ENCODE measurements at regions not wholly inside any gene's neighbourhood (a gene's known extent, or its start where the extent isn't known, plus 50 kb on each side); places are given as distances from the start of the nearest gene placed in this dataset.
A peak's percentile ranks its signal among the peaks of the same experiment; 100 is the strongest.

GRCh38 chr6:28734443-28734959 lies 189.3 kb downstream of the TRIM27 start:
- ChIA-PET POLR2A (no interaction called here), CTCF (interaction anchor here (1.6 to 1.7 kb wide), 2 partner anchors 46 to 103 kb away, joined by 3 to 4 read pairs; no protein-coding TSS in a partner anchor)
- no peak for ATAC-seq
- H3K4me1 Mint-ChIP-seq (ENCODE audit: low read depth), result peaks cover 18% of the 10 kb centered on the region
- H3K36me3 Mint-ChIP-seq (ENCODE audit: low read depth), result peaks cover 17% of the 10 kb centered on the region
- DNase-seq, result no peak
- H3K27ac Mint-ChIP-seq, result no peak overlapping the region
- no peak overlapping the region for H3K4me3 Mint-ChIP-seq
- peaks cover 80% of the 10 kb centered on the region for H3K27me3 Mint-ChIP-seq (ENCODE audit: low read depth)
- H3K9me3 Mint-ChIP-seq (ENCODE audit: insufficient read depth), result peaks cover 27% of the 10 kb centered on the region

- Mint-ChIP-seq H3K36me3 (ENCODE audit: low read depth) (peaks cover 14% of the 10 kb centered on the region), H3K4me3 (no peak overlapping the region), H3K27me3 (ENCODE audit: low read depth) (peaks cover 68% of the 10 kb centered on the region), H3K4me1 (ENCODE audit: low read depth) (peaks cover 13% of the 10 kb centered on the region), H3K27ac (no peak overlapping the region), H3K9me3 (ENCODE audit: insufficient read depth) (peaks cover 21% of the 10 kb centered on the region)
- ChIA-PET POLR2A (no interaction called here), CTCF (interaction anchor here (1.7 kb wide), 1 partner anchor 102 kb away, joined by 4 read pairs; no protein-coding TSS in a partner anchor)
- ATAC-seq (no peak), DNase-seq (no peak)
Measured at GRCh38 chr6:28736121-28736520, 187.7 kb downstream of the TRIM27 start.

- Mint-ChIP-seq H3K4me1 (ENCODE audit: low read depth) (peaks cover 13% of the 10 kb centered on the region), H3K27me3 (ENCODE audit: low read depth) (peaks cover 62% of the 10 kb centered on the region), H3K4me3 (peak overlapping the region; percentile 20), H3K27ac (no peak overlapping the region), H3K9me3 (ENCODE audit: insufficient read depth) (peaks cover 21% of the 10 kb centered on the region), H3K36me3 (ENCODE audit: low read depth) (peaks cover 11% of the 10 kb centered on the region)
- ATAC-seq, result no peak
- CTCF ChIA-PET, result no interaction called here
- POLR2A ChIA-PET, result no interaction called here
- DNase-seq, result no peak
Measured at GRCh38 chr6:28737750-28738395, 185.9 kb downstream of the TRIM27 start.

GRCh38 chr6:28738396-28738765 lies 185.4 kb downstream of the TRIM27 start:
- no peak for DNase-seq
- peaks cover 13% of the 10 kb centered on the region for H3K4me1 Mint-ChIP-seq (ENCODE audit: low read depth)
- CTCF ChIA-PET, result no interaction called here
- no peak for ATAC-seq
- H3K9me3 Mint-ChIP-seq (ENCODE audit: insufficient read depth), result peaks cover 21% of the 10 kb centered on the region
- H3K27me3 Mint-ChIP-seq (ENCODE audit: low read depth), result peaks cover 63% of the 10 kb centered on the region
- peaks cover 11% of the 10 kb centered on the region for H3K36me3 Mint-ChIP-seq (ENCODE audit: low read depth)
- H3K4me3 Mint-ChIP-seq, result peak overlapping the region; percentile 29
- peak overlapping the region; percentile 47 for H3K27ac Mint-ChIP-seq
- POLR2A ChIA-PET, result no interaction called here

GRCh38 chr6:28741363-28741762 lies 182.4 kb downstream of the TRIM27 start:
- H3K9me3 Mint-ChIP-seq (ENCODE audit: insufficient read depth), result peaks cover 12% of the 10 kb centered on the region
- no peak overlapping the region for H3K4me3 Mint-ChIP-seq
- POLR2A ChIA-PET, result no interaction called here
- CTCF ChIA-PET, result no interaction called here
- H3K4me1 Mint-ChIP-seq (ENCODE audit: low read depth), result peaks cover 13% of the 10 kb centered on the region
- peaks cover 11% of the 10 kb centered on the region for H3K36me3 Mint-ChIP-seq (ENCODE audit: low read depth)
- ATAC-seq, result no peak
- no peak overlapping the region for H3K27ac Mint-ChIP-seq
- peaks cover 51% of the 10 kb centered on the region for H3K27me3 Mint-ChIP-seq (ENCODE audit: low read depth)
- DNase-seq, result no peak

- ATAC-seq (no peak), DNase-seq (no peak)
- H3K4me1 Mint-ChIP-seq (ENCODE audit: low read depth), result peaks cover 11% of the 10 kb centered on the region
- ChIA-PET CTCF (no interaction called here), POLR2A (no interaction called here)
- peaks cover 11% of the 10 kb centered on the region for H3K36me3 Mint-ChIP-seq (ENCODE audit: low read depth)
- H3K27me3 Mint-ChIP-seq (ENCODE audit: low read depth), result peaks cover 48% of the 10 kb centered on the region
- no peak overlapping the region for H3K4me3 Mint-ChIP-seq
- no peak overlapping the region for H3K27ac Mint-ChIP-seq
- peaks cover 12% of the 10 kb centered on the region for H3K9me3 Mint-ChIP-seq (ENCODE audit: insufficient read depth)
Measured at GRCh38 chr6:28742668-28743270, 181.0 kb downstream of the TRIM27 start.

- H3K27me3 Mint-ChIP-seq (ENCODE audit: low read depth), result peaks cover 44% of the 10 kb centered on the region
- H3K36me3 Mint-ChIP-seq (ENCODE audit: low read depth), result peaks cover 7% of the 10 kb centered on the region
- no peak overlapping the region for H3K27ac Mint-ChIP-seq
- ATAC-seq (no peak), DNase-seq (no peak)
- CTCF ChIA-PET, result no interaction called here
- H3K4me3 Mint-ChIP-seq, result no peak overlapping the region
- POLR2A ChIA-PET, result no interaction called here
- peaks cover 7% of the 10 kb centered on the region for H3K4me1 Mint-ChIP-seq (ENCODE audit: low read depth)
- H3K9me3 Mint-ChIP-seq (ENCODE audit: insufficient read depth), result peaks cover 9% of the 10 kb centered on the region
Measured at GRCh38 chr6:28743271-28743789, 180.5 kb downstream of the TRIM27 start.

- CTCF ChIA-PET, result no interaction called here
- ATAC-seq (no peak), DNase-seq (no peak)
- Mint-ChIP-seq H3K4me1 (ENCODE audit: low read depth) (no peaks in the 10 kb centered on the region), H3K9me3 (ENCODE audit: insufficient read depth) (peaks cover 13% of the 10 kb centered on the region), H3K36me3 (ENCODE audit: low read depth) (no peaks in the 10 kb centered on the region), H3K27me3 (ENCODE audit: low read depth) (peaks cover 35% of the 10 kb centered on the region), H3K4me3 (no peak overlapping the region), H3K27ac (no peak overlapping the region)
- POLR2A ChIA-PET, result no interaction called here
Measured at GRCh38 chr6:28747083-28747630, 176.6 kb downstream of the TRIM27 start.

- ATAC-seq, result no peak
- H3K9me3 Mint-ChIP-seq (ENCODE audit: insufficient read depth), result peaks cover 13% of the 10 kb centered on the region
- ChIA-PET CTCF (no interaction called here), POLR2A (no interaction called here)
- no peaks in the 10 kb centered on the region for H3K4me1 Mint-ChIP-seq (ENCODE audit: low read depth)
- peaks cover 33% of the 10 kb centered on the region for H3K27me3 Mint-ChIP-seq (ENCODE audit: low read depth)
- no peak overlapping the region for H3K4me3 Mint-ChIP-seq
- H3K27ac Mint-ChIP-seq, result no peak overlapping the region
- DNase-seq, result no peak
- no peaks in the 10 kb centered on the region for H3K36me3 Mint-ChIP-seq (ENCODE audit: low read depth)
Measured at GRCh38 chr6:28747631-28748157, 176.1 kb downstream of the TRIM27 start.

GRCh38 chr6:28748192-28748591 lies 175.6 kb downstream of the TRIM27 start:
- peaks cover 28% of the 10 kb centered on the region for H3K27me3 Mint-ChIP-seq (ENCODE audit: low read depth)
- CTCF ChIA-PET, result no interaction called here

GRCh38 chr6:28750926-28751458 lies 172.8 kb downstream of the TRIM27 start:
- ChIA-PET CTCF (no interaction called here), POLR2A (no interaction called here)
- Mint-ChIP-seq H3K4me3 (no peak overlapping the region), H3K4me1 (ENCODE audit: low read depth) (no peaks in the 10 kb centered on the region), H3K9me3 (ENCODE audit: insufficient read depth) (peaks cover 13% of the 10 kb centered on the region), H3K27me3 (ENCODE audit: low read depth) (peaks cover 14% of the 10 kb centered on the region), H3K27ac (no peak overlapping the region), H3K36me3 (ENCODE audit: low read depth) (no peaks in the 10 kb centered on the region)
- ATAC-seq (no peak), DNase-seq (no peak)

More at GRCh38 chr6:28748192-28748591, 175.6 kb downstream of the TRIM27 start:
- H3K36me3 Mint-ChIP-seq (ENCODE audit: low read depth), result no peaks in the 10 kb centered on the region
- H3K4me3 Mint-ChIP-seq, result no peak overlapping the region
- POLR2A ChIA-PET, result no interaction called here
- ATAC-seq (no peak), DNase-seq (no peak)
- peaks cover 13% of the 10 kb centered on the region for H3K9me3 Mint-ChIP-seq (ENCODE audit: insufficient read depth)
- H3K27ac Mint-ChIP-seq, result no peak overlapping the region
- H3K4me1 Mint-ChIP-seq (ENCODE audit: low read depth), result no peaks in the 10 kb centered on the region

- Mint-ChIP-seq H3K9me3 (ENCODE audit: insufficient read depth) (peaks cover 13% of the 10 kb centered on the region), H3K4me1 (ENCODE audit: low read depth) (no peaks in the 10 kb centered on the region), H3K27ac (no peak overlapping the region), H3K4me3 (no peak overlapping the region), H3K27me3 (ENCODE audit: low read depth) (peaks cover 13% of the 10 kb centered on the region), H3K36me3 (ENCODE audit: low read depth) (no peaks in the 10 kb centered on the region)
- CTCF ChIA-PET, result no interaction called here
- POLR2A ChIA-PET, result interaction anchor here (0.6 kb wide), 1 partner anchor 58 kb away, joined by 3 read pairs; no protein-coding TSS in a partner anchor
- DNase-seq, result no peak
- ATAC-seq, result no peak
Measured at GRCh38 chr6:28751514-28751913, 172.3 kb downstream of the TRIM27 start.

Measured in activated CD8-positive, alpha-beta T cell treated with anti-CD3 and anti-CD28 coated beads, Interleukin-2, amount 10 ng/mL, durations not matched to agents 7 days and 5 days (primary cell).